ENCODE measurements at regions not wholly inside any gene's neighbourhood (a gene's known extent, or its start where the extent isn't known, plus 50 kb on each side); places are given as distances from the start of the nearest gene placed in this dataset.
"Not testable (repeated sequence)": the region's sequence is repeated elsewhere in the genome, so short reads cannot be mapped to it uniquely, and the experiment has no call there.

DNA sequence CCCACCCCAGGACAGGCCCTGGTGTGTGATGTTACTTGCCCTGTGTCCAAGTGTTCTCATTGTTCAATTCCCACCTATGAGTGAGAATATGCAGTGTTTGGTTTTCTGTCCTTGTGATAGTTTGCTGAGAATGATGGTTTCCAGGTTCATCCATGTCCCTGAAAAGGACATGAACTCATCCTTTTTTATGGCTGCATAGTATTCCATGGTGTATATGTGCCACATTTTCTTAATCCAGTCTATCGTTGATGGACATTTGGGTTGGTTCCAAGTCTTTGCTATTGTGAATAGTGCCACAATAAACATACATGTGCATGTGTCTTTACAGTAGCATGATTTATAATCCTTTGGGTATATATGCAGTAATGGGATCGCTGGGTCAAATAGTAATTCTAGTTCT lies 340.2 kb upstream of the MEIS1 start:
- DNase-seq = not testable (repeated sequence)

DNA sequence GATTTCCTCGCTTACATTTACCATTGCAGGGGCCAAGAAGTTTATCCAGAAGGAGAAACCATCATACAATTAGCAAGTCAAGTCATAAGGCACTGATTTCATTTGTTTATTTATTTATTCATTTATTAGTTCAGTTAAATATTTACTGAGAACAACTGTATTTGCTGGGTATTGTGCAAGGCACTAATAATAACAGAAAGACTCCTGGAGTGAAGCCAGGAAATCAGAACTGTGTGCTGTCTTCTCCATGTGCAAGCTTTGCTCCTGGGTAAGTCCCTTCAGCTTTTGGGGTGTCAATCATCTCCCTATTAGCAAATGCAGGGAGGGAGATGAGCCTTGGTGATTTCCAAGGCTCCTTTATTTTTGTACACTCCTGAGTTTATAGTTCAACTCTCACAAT lies 341.6 kb upstream of the MEIS1 start:
- DNase-seq = no peak

DNA sequence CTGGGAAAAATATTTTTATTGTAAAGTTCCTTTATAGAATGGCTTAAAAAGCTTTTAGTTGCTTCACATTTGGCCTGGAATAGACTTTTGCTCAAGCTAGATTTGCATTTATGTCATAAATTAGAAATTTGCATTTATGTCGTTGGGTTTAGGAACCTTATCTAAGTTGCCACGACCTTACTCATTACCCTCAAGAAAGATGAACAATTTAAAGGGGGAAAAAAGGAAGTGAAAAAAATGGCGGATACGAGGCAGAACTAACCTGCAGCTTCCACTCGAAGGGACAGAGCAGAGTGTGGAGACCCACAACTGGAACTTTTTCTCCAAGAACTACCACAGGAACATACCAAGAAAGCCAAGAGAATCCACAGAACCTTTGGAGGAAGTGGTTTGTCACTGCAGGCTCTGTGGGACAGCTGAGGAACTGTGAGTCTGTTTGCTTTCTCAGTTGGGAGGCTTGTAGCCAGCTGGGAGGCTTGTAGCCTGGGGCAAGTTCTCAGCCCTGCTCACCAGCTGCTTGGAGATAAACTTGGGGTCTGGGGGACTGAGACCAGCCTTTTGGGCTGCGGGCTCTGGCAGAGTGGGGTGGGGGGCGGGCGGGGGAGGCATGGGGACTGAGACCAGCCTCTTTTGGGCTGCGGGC lies 349.9 kb upstream of the MEIS1 start:
- peak; percentile 26 for DNase-seq

DNA sequence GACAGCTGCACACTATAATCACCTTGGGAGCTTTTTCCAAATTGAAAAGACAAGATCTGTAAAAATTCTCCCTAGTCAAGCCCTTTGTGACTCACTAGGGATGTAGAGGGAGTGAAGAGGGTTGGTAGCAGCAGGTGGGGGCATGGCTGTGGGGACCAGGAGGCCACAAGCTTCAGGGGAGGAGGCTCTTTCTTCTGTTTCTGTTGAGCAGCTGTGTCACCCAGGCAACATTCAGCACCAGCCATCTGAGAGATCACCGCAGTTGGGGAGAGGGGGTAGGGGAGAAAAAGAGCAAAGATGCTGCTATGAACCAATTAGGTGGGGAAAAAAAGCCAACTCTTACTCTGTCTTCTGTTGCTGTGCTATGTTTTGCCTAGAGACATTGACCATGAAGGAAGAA lies 352.3 kb upstream of the MEIS1 start:
- no peak for DNase-seq

DNA sequence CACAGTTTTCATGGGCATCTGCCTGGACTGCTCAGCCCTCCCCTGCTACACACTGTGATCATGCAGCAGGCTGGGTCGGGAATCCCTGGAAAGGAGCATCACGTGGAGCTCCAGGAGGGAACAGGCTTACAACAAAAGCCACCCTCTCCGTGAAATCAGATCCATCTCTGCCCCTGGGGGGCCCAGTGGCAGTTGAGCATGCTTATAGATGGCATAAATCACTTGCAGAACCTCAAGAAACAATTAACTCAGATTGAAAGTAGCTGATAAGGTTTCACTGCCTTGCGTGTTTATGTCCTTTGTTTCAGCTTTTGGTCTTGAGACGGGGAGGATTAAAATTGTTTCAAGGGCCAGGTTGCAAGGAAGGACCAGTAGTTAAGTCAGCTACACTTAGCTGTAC lies 354.8 kb upstream of the MEIS1 start:
- DNase-seq = no peak

DNA sequence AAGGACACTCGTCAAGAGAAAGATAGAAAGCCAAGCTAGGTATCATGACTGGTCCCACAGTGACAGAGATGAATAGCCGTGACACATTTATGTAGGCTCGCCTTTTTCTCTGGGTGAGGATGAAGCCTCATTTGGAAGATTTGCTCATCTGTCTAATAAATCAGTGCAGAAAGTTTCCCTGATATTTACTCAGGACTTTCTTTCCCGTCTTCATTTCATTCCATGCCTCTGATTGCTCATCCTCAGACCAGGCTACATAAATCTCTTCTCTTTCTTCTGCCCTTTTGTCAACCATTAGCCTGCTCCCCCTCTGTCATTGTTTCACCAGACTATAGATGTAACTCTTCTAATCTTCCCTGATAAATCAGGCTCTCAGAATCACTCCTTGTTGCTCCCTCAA lies 361.8 kb upstream of the MEIS1 start:
- no peak for DNase-seq

DNA sequence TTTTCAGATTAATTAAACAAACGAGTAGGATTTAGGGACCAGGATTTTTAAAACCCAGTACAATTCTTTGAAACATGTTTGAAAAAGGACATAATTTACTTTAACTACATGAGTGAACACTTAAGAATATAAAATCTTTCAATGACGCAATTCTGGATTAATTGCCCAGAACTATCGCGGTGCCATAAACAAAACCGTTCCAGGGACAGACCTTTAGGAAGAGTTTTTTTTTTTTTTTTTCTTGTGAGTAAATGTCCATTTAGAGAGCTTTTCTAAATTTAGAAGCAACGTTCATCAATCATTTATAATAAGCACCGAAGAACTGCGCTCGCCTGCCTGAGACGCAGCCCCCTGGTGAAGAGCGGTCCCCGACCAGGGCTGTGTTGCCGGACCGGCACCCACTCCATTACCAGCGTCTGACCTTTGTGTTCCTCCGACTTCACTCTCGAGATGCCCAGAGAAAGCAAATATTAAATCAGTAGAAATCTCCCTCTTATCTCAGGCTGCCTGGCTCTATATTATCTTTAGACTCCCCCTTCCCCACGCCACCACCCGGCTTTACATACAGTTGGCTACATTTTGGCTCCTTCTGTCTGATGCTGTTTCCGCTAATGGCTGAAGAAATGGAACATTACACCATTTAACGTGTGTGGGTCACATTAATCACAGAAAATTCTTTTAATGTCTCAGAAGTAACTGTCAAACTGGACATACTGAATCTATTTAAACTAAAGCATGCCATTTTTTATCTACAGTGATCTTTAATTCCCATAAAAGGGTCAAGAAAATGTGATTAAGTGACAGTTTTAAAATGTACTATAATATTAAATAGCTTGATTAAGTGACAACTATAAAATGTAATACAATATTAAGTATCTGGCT lies 364.0 kb upstream of the MEIS1 start:
- no peak for DNase-seq

DNA sequence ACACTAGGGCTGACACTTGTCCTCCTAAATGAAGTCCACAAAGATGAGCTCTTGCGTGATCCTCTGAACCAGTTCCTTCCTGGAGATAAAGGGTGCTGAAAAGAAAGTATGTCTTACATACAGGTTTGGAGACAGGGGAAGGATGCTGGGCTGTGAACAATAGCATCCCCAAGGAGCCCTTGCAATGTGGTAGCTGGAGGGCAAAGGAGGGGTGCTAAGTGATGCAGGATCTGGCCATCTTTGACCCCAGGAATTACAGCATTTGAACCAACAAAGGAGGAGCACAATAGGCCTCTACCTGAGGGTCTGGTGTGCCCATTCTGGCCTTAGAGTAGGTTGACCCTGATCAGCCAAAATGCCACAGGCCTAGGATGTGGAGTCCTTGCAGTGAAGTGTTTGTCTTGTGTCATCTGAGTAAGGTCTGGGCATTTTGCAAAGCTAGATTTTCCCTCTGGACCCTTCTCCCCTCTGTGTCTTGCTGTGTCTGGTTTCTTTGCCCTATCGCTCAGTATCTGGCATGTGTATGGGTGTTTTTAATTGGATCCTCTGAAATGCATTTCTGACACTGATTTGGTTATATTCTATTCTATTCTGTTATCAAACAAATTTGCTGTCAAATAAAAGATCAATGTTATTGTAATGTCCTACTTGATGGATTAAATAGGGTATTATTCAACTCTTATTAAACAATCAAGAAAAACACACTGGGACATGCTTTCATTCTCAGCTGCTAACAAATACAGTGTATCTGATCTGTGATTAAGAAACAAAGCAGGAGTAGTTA lies 364.8 kb upstream of the MEIS1 start:
- no peak for DNase-seq

DNA sequence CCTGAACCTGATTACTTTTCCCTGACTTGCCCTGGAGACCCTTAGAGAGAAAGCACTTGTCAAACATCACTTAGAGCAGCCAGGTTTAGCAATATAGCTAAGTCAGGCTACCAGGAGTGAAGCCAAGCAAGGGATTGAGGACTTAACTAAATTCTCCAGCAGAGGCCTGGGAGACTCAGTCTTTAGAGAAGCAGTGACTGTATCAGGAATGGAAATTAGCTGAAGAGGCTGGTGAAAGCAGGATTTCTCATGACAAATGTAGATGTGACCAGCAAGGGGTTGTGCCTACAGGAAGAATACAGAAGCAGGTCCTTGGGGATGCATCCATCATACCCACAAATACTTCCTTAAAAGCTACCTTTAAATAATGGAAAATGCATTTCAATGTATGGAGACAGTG lies 368.9 kb upstream of the MEIS1 start:
- no peak for DNase-seq

DNA sequence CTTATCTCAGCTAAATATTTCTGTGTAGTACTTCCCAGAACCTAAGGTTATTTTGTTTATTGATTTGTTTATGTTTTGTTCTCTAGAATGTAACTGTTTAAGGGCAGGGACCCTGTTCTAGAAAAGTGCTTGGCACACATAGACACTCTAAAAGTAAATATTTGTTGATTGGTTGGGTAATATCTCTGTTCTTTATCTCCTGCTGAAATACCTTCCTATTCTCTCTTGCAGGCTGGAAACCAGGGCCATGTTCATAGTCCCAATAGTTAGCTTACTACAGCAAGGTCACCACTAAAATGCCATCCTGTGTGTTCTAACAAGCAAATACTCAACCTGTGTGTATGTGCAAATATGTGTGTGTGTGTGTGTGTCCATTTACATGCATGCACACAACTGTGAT lies 375.6 kb upstream of the MEIS1 start:
- no peak for DNase-seq

DNA sequence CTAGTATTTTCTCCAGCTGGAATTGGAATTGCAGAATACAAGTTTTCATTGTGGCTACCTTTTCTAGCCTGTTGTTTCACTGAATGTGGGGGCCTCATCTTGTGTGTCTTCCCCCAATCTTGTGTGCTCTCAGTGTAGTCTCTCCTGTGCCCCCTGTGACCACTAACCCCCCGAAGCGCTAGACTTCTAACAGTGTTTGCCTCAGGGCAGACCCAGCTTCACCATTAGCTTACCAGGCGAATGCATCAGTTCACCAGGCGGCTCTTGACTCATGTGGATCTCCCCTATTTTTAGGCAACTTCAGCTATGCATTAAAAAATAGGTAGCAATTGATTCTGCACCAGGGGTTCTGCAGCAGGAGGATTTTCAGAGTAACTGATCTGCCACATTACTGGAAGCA lies 376.2 kb upstream of the MEIS1 start:
- DNase-seq = no peak

DNA sequence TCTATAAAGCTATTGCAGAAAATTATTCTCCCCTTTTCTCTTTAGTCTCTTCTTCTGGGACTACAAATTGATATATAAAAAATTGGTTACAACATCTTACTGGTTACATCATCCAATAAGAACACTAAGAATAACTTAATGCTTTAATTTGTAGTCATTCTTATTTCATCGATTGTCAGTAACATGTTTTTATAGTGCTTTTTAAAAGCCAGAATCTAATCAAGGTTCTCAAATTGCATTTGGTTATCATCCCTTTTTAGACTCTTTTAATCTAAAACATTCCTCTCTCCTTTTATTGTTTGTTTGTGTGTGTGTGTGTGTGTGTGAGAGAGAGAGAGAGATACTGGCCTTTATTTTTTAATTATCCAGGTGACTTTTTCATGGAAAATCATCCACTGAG lies 377.1 kb upstream of the MEIS1 start:
- DNase-seq = no peak

DNA sequence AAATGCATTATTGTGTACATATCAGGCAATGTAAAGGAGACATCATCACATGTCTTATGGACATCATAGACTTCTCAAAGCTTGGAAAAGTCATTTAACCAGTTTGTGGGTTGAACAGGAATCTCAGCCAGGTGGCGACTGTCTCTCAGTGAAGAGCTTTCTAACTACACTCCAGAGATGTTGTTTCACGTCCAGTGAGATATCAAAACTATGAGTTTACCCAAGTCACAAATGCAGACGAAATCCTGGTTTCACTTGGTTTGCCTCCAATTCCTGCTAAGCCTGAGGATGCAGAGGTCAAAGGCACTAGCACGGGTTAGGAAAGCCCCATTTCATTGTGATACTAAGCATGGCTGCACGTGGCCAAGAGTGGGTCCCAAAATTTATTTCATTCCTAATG lies 384.5 kb upstream of the MEIS1 start:
- no peak for DNase-seq

DNA sequence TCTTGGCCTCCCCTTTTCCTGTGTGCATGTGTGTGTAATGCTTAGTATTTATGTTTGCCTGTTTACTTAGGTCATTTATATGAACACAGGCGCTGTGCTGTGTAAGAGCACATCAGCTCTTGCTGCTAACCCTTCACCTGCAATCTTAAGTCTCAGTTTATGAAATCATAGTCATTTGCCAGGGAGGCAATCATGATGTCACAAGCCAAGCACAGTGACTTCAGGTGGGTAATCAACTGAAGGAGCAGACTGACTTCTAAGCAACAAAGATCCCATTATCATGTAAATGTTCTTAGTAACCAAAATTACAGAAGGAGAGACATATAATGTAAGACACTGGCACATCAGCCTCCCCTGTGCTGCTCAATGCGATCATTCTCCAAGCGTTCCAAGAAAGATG lies 386.3 kb upstream of the MEIS1 start:
- no peak for DNase-seq

DNA sequence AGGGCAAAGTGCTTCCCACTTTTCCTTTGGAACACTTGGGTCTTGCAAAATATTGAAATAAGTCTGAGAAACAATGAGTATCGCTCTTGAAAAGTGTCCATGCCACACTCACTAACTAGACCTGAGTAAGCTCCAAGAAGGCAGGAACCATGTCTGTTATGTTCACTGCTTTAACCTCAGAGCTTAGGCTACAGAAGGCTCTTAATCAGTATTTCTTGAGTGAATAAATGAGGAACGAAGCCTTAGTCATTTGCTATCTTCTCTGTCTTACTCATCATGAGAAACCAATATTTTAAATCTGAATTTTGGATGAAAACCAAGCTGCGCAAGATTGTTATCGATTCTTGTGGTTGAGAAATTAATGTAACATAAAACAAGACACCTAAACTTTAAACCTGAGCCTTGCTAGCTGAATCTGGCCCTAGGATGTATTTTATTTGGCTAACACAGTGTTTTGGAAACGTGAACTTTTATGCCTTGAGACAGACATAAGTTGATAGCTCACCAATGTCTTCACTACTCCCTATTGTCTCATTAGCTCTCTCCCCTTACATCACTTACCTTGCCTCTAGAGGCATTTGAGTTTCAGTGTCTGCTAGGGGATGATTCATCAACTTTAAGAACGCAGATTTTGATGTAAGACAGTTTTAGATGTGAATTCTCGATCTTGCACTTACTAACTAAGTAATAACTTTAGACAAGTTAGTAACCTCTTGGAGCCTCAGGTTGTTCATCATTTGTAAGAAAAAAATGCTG lies 392.8 kb upstream of the MEIS1 start:
- no peak for DNase-seq

DNA sequence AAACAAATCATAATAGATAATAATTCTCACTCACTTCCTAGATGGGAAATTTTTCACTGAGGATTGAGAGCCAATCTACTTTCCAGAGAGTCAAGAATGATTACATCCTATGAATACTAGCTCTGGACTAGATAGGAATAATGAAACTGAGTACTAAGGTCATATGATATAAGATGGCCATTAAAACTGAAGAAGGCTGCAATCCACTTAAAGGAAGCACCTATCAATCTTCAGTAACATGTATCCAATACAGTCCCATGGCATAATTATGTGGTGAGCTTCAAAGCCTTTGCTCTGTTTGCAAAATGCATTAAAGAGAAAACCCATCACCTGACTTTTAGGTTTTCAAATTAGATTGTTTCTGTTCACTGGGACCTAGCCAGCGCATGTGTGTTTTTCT lies 398.0 kb upstream of the MEIS1 start:
- no peak for DNase-seq

DNA sequence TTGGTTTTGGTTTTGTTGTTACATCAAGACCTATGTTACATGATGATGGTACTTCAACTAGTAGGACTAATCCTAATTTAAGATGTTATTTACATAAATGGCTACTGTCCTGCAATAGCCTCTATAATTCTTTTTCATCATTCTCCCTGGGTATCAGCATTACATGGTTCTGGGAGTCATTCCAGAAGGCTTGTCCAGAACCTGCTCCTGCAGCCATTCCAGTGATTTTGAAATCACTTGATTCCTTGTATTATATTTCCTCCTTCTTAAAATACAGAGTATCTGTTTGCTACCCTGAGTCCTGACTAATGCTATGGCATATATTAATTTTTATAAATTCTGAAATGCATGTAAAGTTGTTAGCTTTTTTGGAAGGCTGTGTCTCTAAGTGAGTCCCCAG lies 400.5 kb upstream of the MEIS1 start:
- no peak for DNase-seq

DNA sequence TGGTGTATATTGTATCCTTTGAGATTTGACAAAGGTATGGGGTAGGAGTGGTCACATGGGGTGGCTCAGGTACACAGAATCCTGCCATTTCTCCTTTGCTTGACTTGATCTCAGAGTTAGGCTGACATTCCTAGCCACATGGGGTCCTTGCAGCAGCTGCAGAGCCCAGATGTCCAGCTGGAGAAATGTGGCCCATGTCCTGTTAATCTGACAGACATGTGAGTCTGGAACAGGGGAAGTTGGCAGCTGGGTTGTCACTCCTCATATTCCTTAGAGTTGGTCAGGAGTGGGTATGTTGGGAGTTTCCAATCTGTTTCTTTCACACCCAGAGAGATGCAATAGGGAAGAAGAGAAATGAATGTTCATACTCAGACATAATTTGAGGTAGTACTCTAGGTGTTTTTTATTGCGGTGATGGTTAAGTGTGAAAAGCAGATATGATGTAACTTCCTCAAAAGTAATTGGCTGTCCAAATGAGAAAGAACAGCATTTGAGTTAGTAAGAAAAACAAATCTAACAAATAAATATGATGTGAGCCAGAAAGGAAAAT lies 402.6 kb upstream of the MEIS1 start:
- DNase-seq = no peak

DNA sequence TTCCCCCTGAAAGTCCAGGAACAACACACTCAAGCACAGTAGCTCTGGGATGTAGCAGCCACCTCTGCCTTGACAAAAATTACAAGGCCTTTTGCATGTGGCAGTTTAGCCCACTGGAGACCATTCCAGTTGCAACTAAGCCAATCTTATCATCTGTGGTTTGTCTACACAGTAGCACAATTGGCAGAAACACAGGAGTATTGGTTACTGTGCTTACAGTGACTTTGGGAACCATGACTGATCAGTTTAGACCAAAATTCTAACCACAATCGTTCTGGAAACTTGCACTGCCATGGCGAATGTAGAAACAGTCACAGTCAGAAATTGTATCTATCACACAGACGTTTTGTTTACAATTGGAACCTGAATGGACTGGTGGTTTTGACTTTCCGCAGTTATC lies 403.7 kb upstream of the MEIS1 start:
- no peak for DNase-seq

DNA sequence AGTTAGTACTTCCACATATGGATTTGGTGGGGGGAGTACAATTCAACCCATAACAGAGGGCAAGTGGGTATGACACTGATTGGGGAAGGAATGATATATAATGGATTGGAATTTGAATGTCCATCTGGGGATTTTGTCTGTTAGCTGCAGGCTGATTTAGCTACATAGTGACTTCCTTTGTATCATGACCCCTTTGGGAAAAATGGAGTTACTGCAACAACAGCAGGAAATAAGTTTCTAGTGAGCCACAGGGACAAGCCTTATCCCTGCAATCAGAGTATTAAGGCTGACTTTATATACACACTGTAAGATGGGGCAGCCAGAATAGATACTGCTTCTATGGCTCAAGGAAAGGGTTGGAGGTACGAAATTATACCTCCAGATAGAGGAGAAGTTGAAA lies 404.4 kb upstream of the MEIS1 start:
- DNase-seq = peak; percentile 11

DNA sequence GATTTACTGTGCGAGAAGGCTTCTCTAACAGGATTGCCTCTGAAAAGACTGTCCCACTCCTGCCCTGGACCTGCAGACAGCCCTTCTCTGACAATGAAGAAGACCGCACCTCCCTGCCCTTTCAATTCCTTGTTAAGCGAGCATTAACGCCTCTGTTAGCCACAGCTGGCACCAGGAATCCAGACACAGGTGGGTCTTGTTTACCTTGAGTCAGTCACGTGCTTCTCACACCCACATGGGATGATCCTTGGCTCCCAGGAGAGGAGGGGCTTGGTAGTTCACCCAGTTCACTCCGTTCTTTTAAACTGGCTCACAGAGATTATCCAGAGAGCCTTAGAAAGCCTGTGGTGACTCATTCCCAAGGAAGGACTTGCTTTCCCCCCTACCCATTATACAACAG lies 410.5 kb upstream of the MEIS1 start:
- DNase-seq = no peak

DNA sequence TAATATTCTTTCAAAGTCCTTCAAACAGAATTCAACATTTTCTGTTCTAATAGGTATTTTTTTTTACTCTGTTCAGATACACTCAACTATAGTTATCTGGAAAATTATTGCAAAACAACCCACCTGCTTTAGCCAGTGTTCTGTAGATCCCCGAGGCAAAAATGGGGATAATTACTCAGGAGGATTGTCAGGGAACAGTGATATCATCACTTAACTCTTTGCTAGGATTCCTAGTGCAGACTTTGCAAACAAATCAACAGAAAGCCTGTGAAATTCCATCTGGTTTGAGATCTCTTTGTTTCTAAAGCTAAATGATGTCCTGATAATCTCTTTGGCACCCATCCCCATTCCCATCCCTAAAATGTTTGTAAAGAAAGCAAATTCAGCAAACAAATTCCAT lies 413.6 kb upstream of the MEIS1 start:
- DNase-seq = no peak

DNA sequence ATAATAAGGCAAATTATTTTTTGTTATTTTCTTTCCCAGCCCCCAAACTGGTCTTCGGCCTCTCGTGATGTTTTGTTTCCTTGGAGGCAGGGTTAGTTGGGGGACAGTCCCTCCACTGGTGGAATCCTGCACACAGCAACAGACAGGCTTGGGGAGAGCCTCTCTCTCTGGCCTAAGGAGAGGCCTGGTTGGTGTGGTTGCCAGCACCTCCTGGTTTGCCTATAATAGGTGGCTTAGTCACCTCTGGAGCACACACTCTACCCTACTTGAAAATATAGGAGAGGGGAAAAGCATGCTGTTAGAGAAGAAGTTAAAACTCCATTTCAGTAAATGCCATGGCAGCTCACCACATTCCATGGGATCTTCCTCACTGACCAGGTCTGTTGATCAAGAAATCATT lies 417.2 kb upstream of the MEIS1 start:
- no peak for DNase-seq
